ENCODE measurements at regions not wholly inside any gene's neighbourhood (a gene's known extent, or its start where the extent isn't known, plus 50 kb on each side); places are given as distances from the start of the nearest gene placed in this dataset.

- Histone ChIP-seq H3K4me3 (no peak overlapping the region), H3K27ac (no peak overlapping the region)
Observed at GRCh38 chr2:12596771-12597170, 120.0 kb upstream of the TRIB2 start.

GRCh38 chr2:12597610-12598009, 119.1 kb upstream of the TRIB2 start:
- Histone ChIP-seq H3K4me3 (no peak overlapping the region), H3K27ac (no peak overlapping the region)

GRCh38 chr2:12602661-12603060, 114.1 kb upstream of the TRIB2 start:
- H3K4me3 ChIP-seq, result no peak overlapping the region
- H3K27ac ChIP-seq, result no peak overlapping the region

- Histone ChIP-seq H3K4me3 (no peak overlapping the region), H3K27ac (no peak overlapping the region)
Observed at GRCh38 chr2:12603781-12604295, 112.9 kb upstream of the TRIB2 start.

DNA sequence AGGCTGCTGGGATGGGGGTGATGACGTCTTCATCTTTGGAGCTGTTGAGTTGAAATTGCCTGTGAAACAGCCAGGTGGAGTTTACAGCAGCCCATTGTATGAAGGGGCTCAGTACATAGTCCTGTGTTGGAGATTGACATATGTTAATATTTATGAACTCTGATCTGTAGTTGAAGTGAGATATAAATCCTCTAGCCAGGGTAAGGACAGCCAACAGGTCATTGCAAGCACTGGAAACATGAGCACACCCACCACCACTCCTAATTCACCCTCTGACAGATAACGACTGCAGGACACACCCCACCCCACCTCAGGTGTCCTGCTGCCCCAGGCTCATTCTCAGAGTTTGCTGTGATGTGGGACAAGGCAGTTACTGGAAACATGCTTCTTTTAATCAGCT, 112.4 kb upstream of the TRIB2 start:
- no peak overlapping the region for H3K4me3 ChIP-seq

GRCh38 chr2:12605366-12605765, 111.4 kb upstream of the TRIB2 start:
- Histone ChIP-seq H3K27ac (no peak overlapping the region), H3K4me3 (no peak overlapping the region)

More for the DNA sequence above, 112.4 kb upstream of the TRIB2 start:
- no peak overlapping the region for H3K27ac ChIP-seq

GRCh38 chr2:12605936-12606335, 110.8 kb upstream of the TRIB2 start:
- no peak overlapping the region for H3K27ac ChIP-seq
- no peak overlapping the region for H3K4me3 ChIP-seq

DNA sequence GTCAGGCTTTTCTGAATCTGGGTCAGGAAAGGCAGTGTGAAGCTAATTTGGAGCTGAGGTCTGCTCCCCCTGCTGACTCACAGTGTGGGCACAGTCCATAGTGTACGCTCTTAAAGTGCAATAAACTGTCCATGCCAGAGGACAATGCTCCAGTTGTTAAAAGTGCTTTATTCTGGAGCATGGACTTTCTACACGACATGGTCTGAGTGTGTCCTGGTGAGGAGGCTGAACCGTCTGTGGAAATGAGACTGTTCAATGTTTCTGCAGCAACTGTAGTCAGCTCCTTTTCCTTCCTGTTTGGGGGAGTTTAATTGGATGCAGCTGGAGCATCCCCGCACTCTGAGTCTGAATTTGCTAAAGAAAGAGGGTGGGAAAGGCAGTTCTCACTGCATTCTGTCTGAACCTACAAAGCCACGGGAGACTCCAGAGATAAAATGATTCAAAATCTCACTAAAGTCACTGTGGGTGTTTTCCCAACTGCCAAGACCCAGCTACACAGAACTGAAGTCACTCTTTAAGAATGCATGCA, 110.2 kb upstream of the TRIB2 start:
- H3K27ac ChIP-seq, result no peak overlapping the region
- no peak overlapping the region for H3K4me3 ChIP-seq

DNA sequence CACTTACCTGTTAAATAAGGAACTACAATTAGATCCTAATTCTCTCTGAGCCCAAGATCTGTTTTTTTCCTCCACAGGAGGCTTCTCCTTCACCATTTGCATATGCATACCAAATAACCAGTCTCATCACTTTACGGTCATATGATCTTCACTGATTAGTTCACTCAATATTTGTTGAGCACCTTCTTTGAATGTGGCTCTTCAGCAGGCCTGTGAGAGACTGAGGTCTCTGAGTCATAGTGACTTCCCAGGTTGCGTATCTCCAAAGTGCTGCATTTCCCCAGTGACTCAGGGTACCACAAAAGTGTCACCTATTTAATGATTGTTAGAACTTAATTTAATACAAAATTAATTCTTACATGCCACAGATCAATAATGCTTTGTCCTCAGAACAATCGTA, 108.8 kb upstream of the TRIB2 start:
- H3K4me3 ChIP-seq, result no peak overlapping the region
- no peak overlapping the region for H3K27ac ChIP-seq

DNA sequence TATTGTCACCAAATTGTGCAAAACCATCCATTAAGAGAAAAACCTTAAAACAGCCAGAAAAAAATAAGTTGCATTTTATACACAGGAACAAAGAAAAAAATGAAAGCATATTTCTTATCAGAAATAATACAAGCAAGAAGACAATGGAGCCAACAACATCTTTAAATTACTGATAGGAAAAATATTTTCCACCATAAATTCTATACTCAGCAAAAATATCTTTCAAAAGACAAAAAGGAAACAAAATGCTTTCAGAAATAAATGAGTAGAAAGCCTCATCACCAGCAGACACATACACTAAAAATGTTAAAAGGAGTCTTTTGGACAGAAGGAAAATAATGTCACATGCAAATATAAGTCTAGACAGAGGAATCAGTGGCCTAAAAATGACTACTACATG, 106.4 kb upstream of the TRIB2 start:
- no peak overlapping the region for H3K4me3 ChIP-seq
- no peak overlapping the region for H3K27ac ChIP-seq

GRCh38 chr2:12612168-12612567, 104.6 kb upstream of the TRIB2 start:
- Histone ChIP-seq H3K27ac (no peak overlapping the region), H3K4me3 (no peak overlapping the region)

DNA sequence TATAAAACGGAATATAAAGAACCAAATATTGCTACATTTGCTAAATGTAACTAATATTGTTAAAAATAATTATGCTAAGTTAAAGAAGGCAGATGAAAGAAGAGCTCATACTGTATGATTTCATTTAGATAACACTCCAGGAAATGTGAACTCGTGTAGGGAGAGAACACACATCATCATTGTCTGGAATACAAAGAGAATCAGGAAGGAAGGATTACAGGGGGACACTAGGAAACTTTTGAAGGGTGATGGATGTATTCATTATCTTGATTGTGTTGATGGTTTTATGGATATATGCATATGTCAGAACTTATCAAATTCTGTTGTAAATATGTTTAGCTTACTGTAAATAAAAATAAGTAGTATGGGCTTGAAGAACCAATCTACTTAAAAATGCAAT, 104.1 kb upstream of the TRIB2 start:
- Histone ChIP-seq H3K4me3 (no peak overlapping the region), H3K27ac (no peak overlapping the region)

- no peak overlapping the region for H3K27ac ChIP-seq
- no peak overlapping the region for H3K4me3 ChIP-seq
Observed at GRCh38 chr2:12613137-12613835, 103.5 kb upstream of the TRIB2 start.

DNA sequence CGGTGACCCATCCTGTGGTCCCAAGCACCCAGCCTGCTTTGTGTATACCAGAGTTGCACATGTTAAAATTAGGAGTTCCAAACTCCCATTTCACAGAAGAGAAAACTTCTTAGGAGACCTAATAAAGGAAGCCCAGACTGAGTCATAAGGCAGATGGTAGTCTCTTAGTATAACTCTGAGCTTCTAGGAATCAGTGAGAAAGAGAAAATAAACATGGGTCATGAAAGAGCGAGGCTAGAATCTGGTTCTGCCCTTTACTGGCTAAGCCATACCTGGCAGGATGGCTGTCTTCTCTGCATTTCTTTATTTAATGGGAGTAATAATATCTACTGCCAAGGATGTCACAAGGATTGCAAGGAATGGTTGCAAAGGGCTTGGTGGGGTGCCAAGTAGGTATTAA, 101.2 kb upstream of the TRIB2 start:
- Histone ChIP-seq H3K4me3 (no peak overlapping the region), H3K27ac (no peak overlapping the region)

- H3K4me3 ChIP-seq, result no peak overlapping the region
Observed at GRCh38 chr2:12616456-12617156, 100.1 kb upstream of the TRIB2 start.

GRCh38 chr2:12617366-12617765, 99.4 kb upstream of the TRIB2 start:
- Histone ChIP-seq H3K4me3 (no peak overlapping the region), H3K27ac (no peak overlapping the region)

More at GRCh38 chr2:12616456-12617156, 100.1 kb upstream of the TRIB2 start:
- H3K27ac ChIP-seq, result no peak overlapping the region

GRCh38 chr2:12617853-12618252, 98.9 kb upstream of the TRIB2 start:
- no peak overlapping the region for H3K27ac ChIP-seq
- no peak overlapping the region for H3K4me3 ChIP-seq

GRCh38 chr2:12618576-12618975, 98.2 kb upstream of the TRIB2 start:
- Histone ChIP-seq H3K4me3 (no peak overlapping the region), H3K27ac (no peak overlapping the region)

DNA sequence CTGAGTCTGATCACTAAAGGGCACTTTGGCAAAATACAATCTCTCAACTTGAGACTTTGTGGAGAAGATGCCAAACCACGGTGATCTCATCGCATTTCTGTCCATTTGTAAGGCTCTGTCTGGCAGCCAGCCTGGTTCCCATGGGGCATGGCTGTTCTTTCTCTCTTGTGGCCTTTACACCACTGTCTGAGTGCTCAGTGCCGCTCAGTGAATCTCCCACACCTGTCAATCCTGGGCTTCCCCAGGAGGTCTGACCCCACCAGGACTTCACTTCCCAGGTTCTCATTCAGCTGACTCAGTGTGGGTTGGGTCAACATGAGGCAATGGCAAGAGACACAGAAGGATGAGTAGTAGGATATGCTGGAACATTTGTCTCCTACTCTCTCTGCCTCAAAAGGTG, 96.8 kb upstream of the TRIB2 start:
- no peak overlapping the region for H3K4me3 ChIP-seq

DNA sequence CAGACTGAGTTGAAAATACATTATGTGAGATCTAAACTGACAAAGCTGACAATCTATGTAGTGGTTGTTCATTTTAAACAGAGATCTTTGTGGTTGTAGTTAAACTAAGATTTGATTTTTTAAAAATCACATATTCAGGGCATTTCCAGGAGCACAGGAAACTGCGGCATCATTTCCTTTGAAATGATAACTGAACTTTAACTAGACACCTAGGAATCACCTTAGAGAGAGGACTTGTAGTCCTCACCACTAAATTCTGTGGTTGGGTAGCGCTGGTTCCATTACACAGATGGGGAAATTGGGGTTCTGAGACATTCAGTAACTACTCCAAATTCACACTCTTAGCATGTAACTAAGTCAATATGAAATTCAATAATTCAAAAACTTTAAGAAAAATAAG, 96.0 kb upstream of the TRIB2 start:
- H3K27ac ChIP-seq, result no peak overlapping the region
- H3K4me3 ChIP-seq, result no peak overlapping the region

More for the DNA sequence above, 96.8 kb upstream of the TRIB2 start:
- no peak overlapping the region for H3K27ac ChIP-seq

DNA sequence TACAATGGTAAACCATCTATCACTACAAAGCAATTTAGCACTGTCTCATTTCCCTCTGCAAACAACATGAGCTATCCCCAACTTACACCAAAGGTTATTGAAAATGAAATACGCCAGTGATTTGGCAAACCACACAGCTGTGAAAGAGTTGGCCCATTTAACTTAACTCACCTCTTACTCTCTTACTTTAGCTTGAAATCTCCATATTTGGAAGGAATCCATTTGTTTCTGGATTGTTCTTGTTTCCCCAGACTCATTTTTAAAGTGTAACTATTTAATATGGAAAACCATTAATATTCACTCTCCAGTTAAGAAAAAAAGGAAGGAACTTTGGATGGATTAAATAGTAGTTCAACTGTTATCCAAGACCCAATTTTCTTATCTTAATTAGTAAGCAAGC, 93.7 kb upstream of the TRIB2 start:
- Histone ChIP-seq H3K27ac (no peak overlapping the region), H3K4me3 (no peak overlapping the region)

Measured in skin epidermis (tissue), 12 donors.